ENCODE measurements at regions not wholly inside any gene's neighbourhood (a gene's known extent, or its start where the extent isn't known, plus 50 kb on each side); places are given as distances from the start of the nearest gene placed in this dataset.

DNA sequence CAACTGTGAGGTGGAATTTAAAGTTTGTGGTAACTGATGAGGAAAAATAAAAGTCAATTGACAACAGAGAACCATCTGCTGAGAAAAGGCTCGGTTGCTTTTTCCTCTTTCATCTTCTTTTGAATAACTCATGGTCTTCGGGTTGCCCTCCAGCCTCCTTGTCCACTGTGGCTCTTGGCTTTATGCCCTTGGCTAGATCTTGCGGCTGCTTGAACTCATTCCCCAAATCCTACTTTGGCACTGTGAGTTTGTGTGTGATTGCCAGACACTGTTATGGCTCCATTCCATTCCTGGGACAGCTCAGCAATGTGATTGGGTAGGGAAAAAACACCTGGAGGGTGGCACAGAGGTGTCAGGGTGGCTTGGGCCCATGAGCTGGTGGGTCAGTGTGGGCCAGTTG lies 387.4 kb downstream of the DLEU7 start:
- TF ChIP-seq, protein P1, sequence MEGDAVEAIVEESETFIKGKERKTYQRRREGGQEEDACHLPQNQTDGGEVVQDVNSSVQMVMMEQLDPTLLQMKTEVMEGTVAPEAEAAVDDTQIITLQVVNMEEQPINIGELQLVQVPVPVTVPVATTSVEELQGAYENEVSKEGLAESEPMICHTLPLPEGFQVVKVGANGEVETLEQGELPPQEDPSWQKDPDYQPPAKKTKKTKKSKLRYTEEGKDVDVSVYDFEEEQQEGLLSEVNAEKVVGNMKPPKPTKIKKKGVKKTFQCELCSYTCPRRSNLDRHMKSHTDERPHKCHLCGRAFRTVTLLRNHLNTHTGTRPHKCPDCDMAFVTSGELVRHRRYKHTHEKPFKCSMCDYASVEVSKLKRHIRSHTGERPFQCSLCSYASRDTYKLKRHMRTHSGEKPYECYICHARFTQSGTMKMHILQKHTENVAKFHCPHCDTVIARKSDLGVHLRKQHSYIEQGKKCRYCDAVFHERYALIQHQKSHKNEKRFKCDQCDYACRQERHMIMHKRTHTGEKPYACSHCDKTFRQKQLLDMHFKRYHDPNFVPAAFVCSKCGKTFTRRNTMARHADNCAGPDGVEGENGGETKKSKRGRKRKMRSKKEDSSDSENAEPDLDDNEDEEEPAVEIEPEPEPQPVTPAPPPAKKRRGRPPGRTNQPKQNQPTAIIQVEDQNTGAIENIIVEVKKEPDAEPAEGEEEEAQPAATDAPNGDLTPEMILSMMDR (IDR thresholded peaks at IDR 0.05), result no peak
- TF ChIP-seq POLR2A (IDR thresholded peaks at IDR 0.05), result no peak
